ENCODE measurements at regions not wholly inside any gene's neighbourhood (a gene's known extent, or its start where the extent isn't known, plus 50 kb on each side); places are given as distances from the start of the nearest gene placed in this dataset.

GRCh38 chr14:26123459-26123858 is 474.4 kb downstream of the NOVA1 start:
- intact Hi-C loops (cut with DNase I; ENCODE audit: low total_unique reads), result no loop called here

DNA sequence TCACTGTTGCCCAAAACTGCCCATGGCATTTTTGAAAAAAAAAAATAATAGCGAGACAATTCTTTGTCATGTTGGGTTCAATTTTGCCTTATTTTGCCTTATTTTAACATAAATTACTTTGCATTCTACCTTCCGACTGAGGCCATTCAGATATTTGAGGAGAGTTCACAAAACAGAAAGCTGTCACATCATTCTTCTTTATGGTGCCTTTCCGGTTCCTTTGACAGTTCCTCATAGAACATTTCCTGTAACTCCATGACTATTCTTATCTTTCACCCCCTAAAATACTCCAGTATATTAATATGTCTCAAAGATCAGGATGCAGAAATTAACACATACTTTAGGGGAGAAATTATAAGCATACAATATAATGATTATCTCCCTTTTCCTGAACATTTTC is 476.7 kb downstream of the NOVA1 start:
- H3K36me3 ChIP-seq, result no peaks in the 10 kb centered on the region
- intact Hi-C loops (cut with DNase I; ENCODE audit: low total_unique reads), result no loop called here
- 19 to 32% (median 25%) methylated on average over 3 of the region's 3 CpGs for WGBS, 5 donors
- no peak overlapping the region for H3K27ac ChIP-seq
- no peak overlapping the region for H3K4me3 ChIP-seq
- TF ChIP-seq CTCF (IDR thresholded peaks at IDR 0.05 in 8 of 11, conservative IDR thresholded peaks at IDR 0.05 in 3 of 11) (no peak), POLR2AphosphoS5 (IDR thresholded peaks at IDR 0.05) (no peak), POLR2A (IDR thresholded peaks at IDR 0.05) (no peak)
- H3K27me3 ChIP-seq (replicated peaks in 1 of 7), result no peaks in the 10 kb centered on the region
- DNase-seq, result no peak
- H3K4me1 ChIP-seq, result no peaks in the 10 kb centered on the region
- no peaks in the 10 kb centered on the region for H3K9me3 ChIP-seq

More at GRCh38 chr14:26123459-26123858, 474.4 kb downstream of the NOVA1 start:
- no peak overlapping the region for H3K4me3 ChIP-seq
- H3K36me3 ChIP-seq, result no peaks in the 10 kb centered on the region
- DNase-seq, result no peak
- WGBS, 5 donors, result 77 to 82% (median 80%) methylated on average over 2 of the region's 2 CpGs
- TF ChIP-seq POLR2A (IDR thresholded peaks at IDR 0.05), result no peak
- no peak for TF ChIP-seq CTCF (IDR thresholded peaks at IDR 0.05 in 8 of 11, conservative IDR thresholded peaks at IDR 0.05 in 3 of 11)
- TF ChIP-seq POLR2AphosphoS5 (IDR thresholded peaks at IDR 0.05), result no peak
- no peaks in the 10 kb centered on the region for H3K9me3 ChIP-seq
- H3K4me1 ChIP-seq, result no peaks in the 10 kb centered on the region
- H3K27me3 ChIP-seq (replicated peaks in 1 of 7), result no peaks in the 10 kb centered on the region
- no peak overlapping the region for H3K27ac ChIP-seq

DNA sequence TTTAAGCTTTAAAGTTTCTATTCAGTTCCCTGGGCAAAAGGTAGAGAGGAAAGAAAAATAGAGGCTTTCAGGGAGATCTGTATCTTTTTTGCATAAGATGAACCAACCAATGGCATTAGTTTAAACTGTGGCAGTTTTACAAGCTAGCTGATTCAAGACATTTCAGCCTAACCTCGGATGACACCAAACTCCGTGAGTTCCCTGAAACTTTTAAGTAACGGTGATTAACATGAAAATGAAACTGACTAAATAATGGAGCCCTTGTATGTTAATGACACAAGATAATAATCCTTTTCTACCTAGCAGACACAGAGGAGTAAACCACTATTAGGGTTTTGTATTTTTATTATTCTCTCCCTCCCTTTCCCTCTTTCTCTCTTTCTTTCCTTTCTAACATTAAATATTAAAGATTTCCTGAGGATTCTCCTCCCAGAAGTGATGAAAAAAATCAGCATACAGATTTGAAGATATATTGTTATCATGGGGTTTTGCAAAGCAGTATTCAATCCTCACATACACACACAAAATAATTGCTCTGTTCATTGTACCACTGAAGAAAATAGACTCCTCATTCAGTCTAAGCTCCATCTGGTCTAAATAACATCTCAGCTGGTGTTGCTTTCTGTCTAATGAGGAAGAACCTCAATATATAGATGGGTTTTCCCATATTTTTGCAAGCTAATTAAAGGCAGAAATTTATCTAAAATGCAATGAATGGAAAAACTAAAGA is 483.8 kb downstream of the NOVA1 start:
- Histone ChIP-seq H3K4me3 (no peak overlapping the region), H3K9me3 (no peaks in the 10 kb centered on the region), H3K27ac (no peak overlapping the region), H3K36me3 (no peaks in the 10 kb centered on the region), H3K27me3 (replicated peaks in 1 of 7) (no peaks in the 10 kb centered on the region), H3K4me1 (no peaks in the 10 kb centered on the region)
- TF ChIP-seq POLR2AphosphoS5 (IDR thresholded peaks at IDR 0.05) (no peak), CTCF (IDR thresholded peaks at IDR 0.05 in 8 of 11, conservative IDR thresholded peaks at IDR 0.05 in 3 of 11) (no peak), POLR2A (IDR thresholded peaks at IDR 0.05) (no peak)
- intact Hi-C loops (cut with DNase I; ENCODE audit: low total_unique reads), result no loop called here
- DNase-seq, result no peak
- WGBS, 5 donors, result 61 to 84% (median 80%) methylated on average over 3 of the region's 3 CpGs

GRCh38 chr14:26104717-26105116 is 493.1 kb downstream of the NOVA1 start:
- H3K27ac ChIP-seq, result no peak overlapping the region

More at GRCh38 chr14:26104717-26105116, 493.1 kb downstream of the NOVA1 start:
- Histone ChIP-seq H3K27me3 (replicated peaks in 1 of 7) (no peaks in the 10 kb centered on the region), H3K4me3 (no peak overlapping the region), H3K36me3 (no peaks in the 10 kb centered on the region), H3K4me1 (no peaks in the 10 kb centered on the region), H3K9me3 (peaks cover 0 to 20% (median 0%) of the 10 kb centered on the region in 8 donors)
- TF ChIP-seq POLR2A (IDR thresholded peaks at IDR 0.05) (no peak), CTCF (IDR thresholded peaks at IDR 0.05 in 8 of 11, conservative IDR thresholded peaks at IDR 0.05 in 3 of 11) (no peak)
- no peak for DNase-seq
- WGBS, 5 donors, result 83 to 93% (median 92%) methylated on average over 2 of the region's 2 CpGs
- intact Hi-C loops (cut with DNase I; ENCODE audit: low total_unique reads), result no loop called here
